ENCODE measurements at regions not wholly inside any gene's neighbourhood (a gene's known extent, or its start where the extent isn't known, plus 50 kb on each side); places are given as distances from the start of the nearest gene placed in this dataset.

GRCh38 chr2:236337465-236338325 lies 73.5 kb upstream of the ASB18 start:
- dilution Hi-C loops (cut with MboI; ENCODE audit: extremely low pct_ligation_motif_present, low sequenced_read_pairs) = no loop called here
- TF ChIP-seq EZH2 (IDR thresholded peaks at IDR 0.05; ENCODE audit: low read length) = no peak
- TF ChIP-seq, protein P1, sequence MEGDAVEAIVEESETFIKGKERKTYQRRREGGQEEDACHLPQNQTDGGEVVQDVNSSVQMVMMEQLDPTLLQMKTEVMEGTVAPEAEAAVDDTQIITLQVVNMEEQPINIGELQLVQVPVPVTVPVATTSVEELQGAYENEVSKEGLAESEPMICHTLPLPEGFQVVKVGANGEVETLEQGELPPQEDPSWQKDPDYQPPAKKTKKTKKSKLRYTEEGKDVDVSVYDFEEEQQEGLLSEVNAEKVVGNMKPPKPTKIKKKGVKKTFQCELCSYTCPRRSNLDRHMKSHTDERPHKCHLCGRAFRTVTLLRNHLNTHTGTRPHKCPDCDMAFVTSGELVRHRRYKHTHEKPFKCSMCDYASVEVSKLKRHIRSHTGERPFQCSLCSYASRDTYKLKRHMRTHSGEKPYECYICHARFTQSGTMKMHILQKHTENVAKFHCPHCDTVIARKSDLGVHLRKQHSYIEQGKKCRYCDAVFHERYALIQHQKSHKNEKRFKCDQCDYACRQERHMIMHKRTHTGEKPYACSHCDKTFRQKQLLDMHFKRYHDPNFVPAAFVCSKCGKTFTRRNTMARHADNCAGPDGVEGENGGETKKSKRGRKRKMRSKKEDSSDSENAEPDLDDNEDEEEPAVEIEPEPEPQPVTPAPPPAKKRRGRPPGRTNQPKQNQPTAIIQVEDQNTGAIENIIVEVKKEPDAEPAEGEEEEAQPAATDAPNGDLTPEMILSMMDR (optimal IDR thresholded peaks at IDR 0.05 in 1 of 3, IDR thresholded peaks at IDR 0.05 in 1 of 3, conservative IDR thresholded peaks at IDR 0.05 in 1 of 3; ENCODE audit: extremely low read depth in 1 of 3, insufficient read depth in 2 of 3, low read length in 3 of 3) = no peak

DNA sequence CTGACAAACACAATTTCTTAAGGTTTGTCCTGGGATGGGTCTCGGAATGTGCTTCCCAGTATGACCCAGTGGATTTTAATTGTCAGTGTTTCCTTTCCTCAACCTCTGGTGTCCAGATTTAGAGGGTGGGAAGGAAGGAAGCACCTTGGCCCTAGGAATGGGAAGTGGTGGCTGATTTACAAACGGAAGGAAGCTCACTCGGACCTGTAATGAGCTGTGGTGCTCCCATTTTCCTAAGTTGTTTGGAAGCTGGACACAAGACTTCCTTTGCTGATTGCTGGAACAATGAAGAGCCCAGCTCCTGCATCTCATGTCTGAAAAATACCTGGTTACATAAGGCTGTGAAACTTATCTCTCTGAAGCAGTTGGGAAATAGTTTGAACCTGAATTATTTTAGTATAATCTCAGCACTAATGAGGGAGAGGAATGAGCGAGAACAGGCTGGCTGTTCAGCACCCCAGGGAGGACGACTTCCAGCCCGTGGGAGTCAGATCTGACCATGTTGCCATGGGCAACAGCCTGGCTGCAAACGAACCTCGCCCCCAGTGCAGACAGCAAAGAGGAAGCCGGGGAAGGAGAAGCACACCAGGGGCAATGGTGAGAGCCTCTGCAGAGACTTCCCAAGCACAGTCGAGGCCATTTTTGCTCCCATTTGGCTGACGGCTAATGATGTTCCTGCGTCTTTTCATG lies 74.4 kb upstream of the ASB18 start:
- Histone ChIP-seq H3K27ac (ENCODE audit: control insufficient read depth, insufficient read depth, low read length) (no peak overlapping the region), H3K9me1 (ENCODE audit: control insufficient read depth, extremely low read depth, insufficient read depth, low read length) (no peaks in the 10 kb centered on the region), H3K4me2 (ENCODE audit: control insufficient read depth, extremely low read depth, insufficient read depth, low read depth, low read length) (no peak overlapping the region), H3K27me3 (ENCODE audit: control insufficient read depth, extremely low read depth, insufficient read depth, low read length) (no peaks in the 10 kb centered on the region), H3K79me2 (ENCODE audit: control insufficient read depth, insufficient read depth, low read length) (no peaks in the 10 kb centered on the region), H2AFZ (ENCODE audit: control insufficient read depth, low read length) (no peak overlapping the region), H3K4me3 (ENCODE audit: control insufficient read depth in 2 of 3, extremely low read depth in 1 of 3, insufficient read depth in 2 of 3, low read depth in 1 of 3, low read length in 3 of 3) (no peak overlapping the region), H3K9ac (ENCODE audit: control insufficient read depth, extremely low read depth, insufficient read depth, low read length) (no peak overlapping the region), H4K20me1 (ENCODE audit: control insufficient read depth, extremely low read depth, insufficient read depth, low read length) (no peaks in the 10 kb centered on the region), H3K36me3 (ENCODE audit: control insufficient read depth in 2 of 2, extremely low read depth in 1 of 2, insufficient read depth in 2 of 2, low read length in 2 of 2) (no peaks in the 10 kb centered on the region), H3K9me3 (ENCODE audit: control insufficient read depth, low read depth, low read length) (no peaks in the 10 kb centered on the region), H3K4me1 (ENCODE audit: control insufficient read depth, extremely low read depth, insufficient read depth, low read length) (no peaks in the 10 kb centered on the region)
- FAIRE-seq = no peak
- dilution Hi-C loops (cut with MboI; ENCODE audit: extremely low pct_ligation_motif_present, low sequenced_read_pairs) = no loop called here
- TF ChIP-seq EZH2 (IDR thresholded peaks at IDR 0.05; ENCODE audit: low read length) = no peak
- TF ChIP-seq, protein P1 (optimal IDR thresholded peaks at IDR 0.05 in 1 of 3, IDR thresholded peaks at IDR 0.05 in 1 of 3, conservative IDR thresholded peaks at IDR 0.05 in 1 of 3; ENCODE audit: extremely low read depth in 1 of 3, insufficient read depth in 2 of 3, low read length in 3 of 3) = no peak
- DNase-seq (ENCODE audit: low read depth, low spot score) = no peak

More at GRCh38 chr2:236337465-236338325, 73.5 kb upstream of the ASB18 start:
- DNase-seq (ENCODE audit: low read depth, low spot score) (no peak), FAIRE-seq (no peak)
- Histone ChIP-seq H3K4me1 (ENCODE audit: control insufficient read depth, extremely low read depth, insufficient read depth, low read length) (no peaks in the 10 kb centered on the region), H2AFZ (ENCODE audit: control insufficient read depth, low read length) (no peak overlapping the region), H3K27ac (ENCODE audit: control insufficient read depth, insufficient read depth, low read length) (no peak overlapping the region), H3K27me3 (ENCODE audit: control insufficient read depth, extremely low read depth, insufficient read depth, low read length) (no peaks in the 10 kb centered on the region), H3K4me3 (ENCODE audit: control insufficient read depth in 2 of 3, extremely low read depth in 1 of 3, insufficient read depth in 2 of 3, low read depth in 1 of 3, low read length in 3 of 3) (no peak overlapping the region), H3K79me2 (ENCODE audit: control insufficient read depth, insufficient read depth, low read length) (no peaks in the 10 kb centered on the region), H3K36me3 (ENCODE audit: control insufficient read depth in 2 of 2, extremely low read depth in 1 of 2, insufficient read depth in 2 of 2, low read length in 2 of 2) (no peaks in the 10 kb centered on the region), H4K20me1 (ENCODE audit: control insufficient read depth, extremely low read depth, insufficient read depth, low read length) (no peaks in the 10 kb centered on the region), H3K9ac (ENCODE audit: control insufficient read depth, extremely low read depth, insufficient read depth, low read length) (no peak overlapping the region), H3K4me2 (ENCODE audit: control insufficient read depth, extremely low read depth, insufficient read depth, low read depth, low read length) (no peak overlapping the region), H3K9me1 (ENCODE audit: control insufficient read depth, extremely low read depth, insufficient read depth, low read length) (no peaks in the 10 kb centered on the region), H3K9me3 (ENCODE audit: control insufficient read depth, low read depth, low read length) (no peaks in the 10 kb centered on the region)

Data from keratinocyte (primary cell).